Nephron progenitor cell (in vitro differentiated cells): ENCODE measurements at regions not wholly inside any gene's neighbourhood (a gene's known extent, or its start where the extent isn't known, plus 50 kb on each side); places are given as distances from the start of the nearest gene placed in this dataset.
"Not testable (repeated sequence)": the region's sequence is repeated elsewhere in the genome, so short reads cannot be mapped to it uniquely, and the experiment has no call there.

Experiments
- DNase-seq: peaks from one replicate; pipeline ENCODE4 v3.0.0; 2021
- H3K27ac Mint-ChIP-seq: 2 replicates; pipeline ENCODE4 v1.8.0; 2021; ENCODE audit warnings: mild to moderate bottlenecking, moderate library complexity, mixed read lengths
- H3K27me3 Mint-ChIP-seq: 2 replicates; pipeline ENCODE4 v1.8.0; 2021; ENCODE audit warnings: mild to moderate bottlenecking, low read depth, mixed read lengths; ENCODE audit not compliant: poor library complexity
- H3K36me3 Mint-ChIP-seq: 2 replicates; pipeline ENCODE4 v1.8.0; 2021; ENCODE audit warnings: low read depth, mixed read lengths
- H3K4me1 Mint-ChIP-seq: 2 replicates; pipeline ENCODE4 v1.8.0; 2021; ENCODE audit warnings: mixed read lengths
- H3K4me3 Mint-ChIP-seq: 2 replicates; pipeline ENCODE4 v1.8.0; 2021; ENCODE audit warnings: mild to moderate bottlenecking, moderate library complexity, mixed read lengths
- H3K9me3 Mint-ChIP-seq: 2 replicates; pipeline ENCODE4 v1.8.0; 2021; ENCODE audit warnings: mild to moderate bottlenecking, moderate library complexity, mixed read lengths
- CTCF ChIP-seq: fragments of 200-600 bp; sonication (generic); IDR thresholded peaks from 2 replicates; pipeline ENCODE4 v1.5.0; 2021; ENCODE audit warnings: antibody characterized with exemption

- TF ChIP-seq CTCF, result no peak
- no peak overlapping the region for H3K4me3 Mint-ChIP-seq
- H3K9me3 Mint-ChIP-seq, result peaks cover 14% of the 10 kb centered on the region
- no peak overlapping the region for H3K27ac Mint-ChIP-seq
- H3K27me3 Mint-ChIP-seq, result peaks cover 13% of the 10 kb centered on the region
- no peak for DNase-seq
- H3K36me3 Mint-ChIP-seq, result no peaks in the 10 kb centered on the region
- peaks cover 5% of the 10 kb centered on the region for H3K4me1 Mint-ChIP-seq
These were observed 77.6 kb downstream of the SETD4 start for GRCh38 chr21:35982717-35983116.

- no peak overlapping the region for H3K4me3 Mint-ChIP-seq
- H3K36me3 Mint-ChIP-seq, result no peaks in the 10 kb centered on the region
- H3K9me3 Mint-ChIP-seq, result peaks cover 19% of the 10 kb centered on the region
- H3K4me1 Mint-ChIP-seq, result no peaks in the 10 kb centered on the region
- H3K27ac Mint-ChIP-seq, result no peak overlapping the region
- DNase-seq, result no peak
- TF ChIP-seq CTCF, result no peak
- peaks cover 13% of the 10 kb centered on the region for H3K27me3 Mint-ChIP-seq
These were observed 78.7 kb downstream of the SETD4 start for GRCh38 chr21:35981514-35982070.

GRCh38 chr21:35980821-35981220, 79.5 kb downstream of the SETD4 start:
- Mint-ChIP-seq H3K4me3 (no peak overlapping the region), H3K36me3 (no peaks in the 10 kb centered on the region), H3K4me1 (no peaks in the 10 kb centered on the region), H3K9me3 (peaks cover 19% of the 10 kb centered on the region), H3K27me3 (peaks cover 13% of the 10 kb centered on the region), H3K27ac (no peak overlapping the region)
- no peak for TF ChIP-seq CTCF
- DNase-seq, result no peak

- Mint-ChIP-seq H3K9me3 (peaks cover 15% of the 10 kb centered on the region), H3K27me3 (peaks cover 17% of the 10 kb centered on the region)
- not testable (repeated sequence) for DNase-seq, H3K36me3 Mint-ChIP-seq, H3K4me3 Mint-ChIP-seq, H3K4me1 Mint-ChIP-seq, H3K27ac Mint-ChIP-seq
These were observed 82.5 kb downstream of the SETD4 start for GRCh38 chr21:35977860-35978259.

GRCh38 chr21:35976929-35977328, 83.4 kb downstream of the SETD4 start:
- Mint-ChIP-seq H3K4me1 (no peaks in the 10 kb centered on the region), H3K9me3 (peaks cover 15% of the 10 kb centered on the region), H3K27ac (no peak overlapping the region), H3K27me3 (peaks cover 15% of the 10 kb centered on the region), H3K36me3 (no peaks in the 10 kb centered on the region), H3K4me3 (no peak overlapping the region)
- DNase-seq, result no peak
- no peak for TF ChIP-seq CTCF

GRCh38 chr21:35976481-35976880, 83.8 kb downstream of the SETD4 start:
- Mint-ChIP-seq H3K36me3 (no peaks in the 10 kb centered on the region), H3K9me3 (peaks cover 15% of the 10 kb centered on the region), H3K27me3 (peaks cover 15% of the 10 kb centered on the region), H3K27ac (no peak overlapping the region), H3K4me1 (no peaks in the 10 kb centered on the region), H3K4me3 (no peak overlapping the region)
- no peak for DNase-seq
- no peak for TF ChIP-seq CTCF
